Memory B cell (primary cell): ENCODE measurements at regions not wholly inside any gene's neighbourhood (a gene's known extent, or its start where the extent isn't known, plus 50 kb on each side); places are given as distances from the start of the nearest gene placed in this dataset.

Experiments used
- ATAC-seq: fragments of 150-1000 bp; cut with Tn5 transposase; 2 replicates; pipeline ENCODE4 v1.10.0; 2021; ENCODE audit warnings: low read depth, mild to moderate bottlenecking, moderate library complexity
- DNase-seq, 2 donors: peaks; one replicate each; pipeline ENCODE4 v3.0.0; 2022; ENCODE audit warnings: low spot score in 2 of 2
- H3K27ac Mint-ChIP-seq: one replicate; pipeline ENCODE4 v1.8.0; 2022; ENCODE audit warnings: mild to moderate bottlenecking, moderate library complexity, mixed read lengths
- H3K27me3 Mint-ChIP-seq: one replicate; pipeline ENCODE4 v1.8.0; 2022; ENCODE audit warnings: mixed read lengths
- H3K36me3 Mint-ChIP-seq: one replicate; pipeline ENCODE4 v1.8.0; 2022; ENCODE audit warnings: mild to moderate bottlenecking, mixed read lengths
- H3K4me1 Mint-ChIP-seq: one replicate; pipeline ENCODE4 v1.8.0; 2022; ENCODE audit warnings: mixed read lengths
- H3K4me3 Mint-ChIP-seq: one replicate; pipeline ENCODE4 v1.8.0; 2022; ENCODE audit warnings: mild to moderate bottlenecking, moderate library complexity, mixed read lengths
- H3K9me3 Mint-ChIP-seq: one replicate; pipeline ENCODE4 v1.8.0; 2022; ENCODE audit warnings: mixed read lengths

DNA sequence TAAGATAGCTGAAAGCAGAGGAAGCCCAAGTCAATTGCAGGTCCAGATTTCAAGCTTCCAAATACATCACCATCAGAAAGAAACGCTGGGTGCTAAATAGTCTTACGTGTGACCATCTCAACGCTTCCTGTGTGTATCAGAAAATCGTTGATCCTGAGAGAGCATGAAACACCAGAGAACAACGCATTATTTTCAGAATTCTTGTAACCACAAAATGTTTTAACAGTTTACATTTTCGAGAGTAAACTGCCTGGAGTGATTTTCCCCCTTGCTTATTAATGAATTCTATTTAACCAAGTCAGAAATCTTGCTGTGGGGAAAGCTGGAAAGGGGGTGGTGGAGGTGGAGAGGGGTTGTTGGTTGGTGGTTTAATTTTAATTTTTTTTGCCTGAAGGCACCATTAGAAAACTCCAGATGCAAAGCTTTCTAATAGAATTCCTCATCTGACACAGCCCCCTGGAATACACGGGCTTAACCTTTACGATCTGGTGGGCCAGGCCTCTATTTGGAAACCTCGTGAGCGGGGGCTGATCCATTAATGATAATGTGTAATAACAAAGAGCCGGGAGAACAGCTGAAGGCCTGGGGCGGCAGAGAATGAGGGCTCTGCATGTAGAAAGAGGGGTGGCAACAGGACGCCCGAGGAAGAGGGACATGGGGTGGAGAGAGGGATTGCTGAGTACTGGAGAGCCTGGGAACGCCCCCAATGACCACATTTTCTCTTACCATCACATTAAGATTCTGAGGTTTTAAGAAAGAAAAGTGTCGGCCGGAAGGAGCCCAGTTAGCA lies 124.5 kb upstream of the NFIB start:
- DNase-seq (no peak), ATAC-seq (no peak)
- Mint-ChIP-seq H3K4me1 (peaks cover 6% of the 10 kb centered on the region), H3K36me3 (no peaks in the 10 kb centered on the region), H3K4me3 (no peak overlapping the region), H3K27me3 (peaks cover 12% of the 10 kb centered on the region), H3K27ac (no peak overlapping the region), H3K9me3 (no peaks in the 10 kb centered on the region)

DNA sequence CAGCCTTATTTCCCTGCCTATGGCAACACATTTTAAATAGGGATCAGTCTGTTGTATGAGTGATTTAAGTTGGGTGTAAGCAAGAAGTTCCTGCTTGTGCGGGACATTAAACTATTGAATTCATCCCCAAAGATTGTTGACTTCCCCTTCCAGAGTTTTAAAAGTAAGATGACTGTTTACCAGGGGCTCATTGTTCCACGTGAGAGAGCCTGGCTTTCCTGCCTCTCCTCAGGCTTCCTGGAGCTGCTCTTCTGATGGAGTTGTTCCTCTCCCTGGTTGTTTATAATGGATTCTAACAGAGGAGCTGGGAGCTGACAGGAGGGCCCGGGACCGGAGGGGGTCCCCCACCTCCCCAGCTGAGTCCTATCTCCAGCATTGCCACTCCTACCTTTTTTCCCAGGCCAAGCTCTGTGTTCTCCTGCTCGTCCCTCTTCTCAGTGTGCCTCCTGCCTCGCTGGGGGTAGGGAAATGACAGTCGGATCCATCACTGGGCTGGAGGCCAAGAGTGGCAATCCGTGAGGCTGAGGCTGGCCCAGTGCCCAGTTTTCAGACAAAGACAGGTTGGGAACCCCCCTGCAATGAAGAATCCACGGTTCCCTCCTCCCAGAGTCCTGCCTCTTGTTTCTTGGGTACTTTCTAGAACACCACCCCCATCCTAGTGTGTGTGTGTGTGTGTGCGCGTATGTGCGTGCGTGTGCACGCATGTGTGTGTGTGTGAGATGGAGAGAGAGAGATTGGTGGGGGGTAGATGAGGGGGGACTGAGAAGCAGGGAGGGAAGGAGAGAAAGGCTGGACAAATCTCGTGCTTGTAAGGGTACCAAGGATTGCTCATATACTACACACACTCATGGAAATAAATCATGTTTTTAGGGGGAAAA lies 123.7 kb upstream of the NFIB start:
- DNase-seq (no peak), ATAC-seq (no peak)
- Mint-ChIP-seq H3K4me1 (peaks cover 6% of the 10 kb centered on the region), H3K36me3 (no peaks in the 10 kb centered on the region), H3K27me3 (peaks cover 14% of the 10 kb centered on the region), H3K4me3 (no peak overlapping the region), H3K9me3 (no peaks in the 10 kb centered on the region), H3K27ac (no peak overlapping the region)

DNA sequence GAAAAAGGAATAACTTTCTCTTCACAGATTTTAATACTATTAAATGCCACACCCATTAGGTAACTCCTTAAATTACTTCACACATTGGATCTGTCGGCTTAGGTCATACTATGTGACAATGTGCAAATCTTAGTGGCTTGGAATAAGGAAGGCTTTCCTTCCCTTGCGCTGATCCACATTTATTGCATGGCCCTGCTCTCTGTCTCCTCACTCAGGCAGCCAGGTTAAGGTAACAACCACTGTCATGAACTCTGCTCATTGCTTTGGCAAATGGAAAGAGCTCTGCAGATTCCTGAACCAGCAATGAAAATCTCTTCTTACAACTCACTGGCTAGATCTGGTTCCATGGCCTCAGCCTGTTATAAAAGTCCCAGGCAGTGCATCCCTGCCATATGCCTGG lies 121.9 kb upstream of the NFIB start:
- no peaks in the 10 kb centered on the region for H3K9me3 Mint-ChIP-seq
- no peak for ATAC-seq
- no peaks in the 10 kb centered on the region for H3K36me3 Mint-ChIP-seq
- H3K4me1 Mint-ChIP-seq, result peaks cover 6% of the 10 kb centered on the region
- peaks cover 17% of the 10 kb centered on the region for H3K27me3 Mint-ChIP-seq
- no peak overlapping the region for H3K4me3 Mint-ChIP-seq
- no peak overlapping the region for H3K27ac Mint-ChIP-seq
- no peak for DNase-seq

DNA sequence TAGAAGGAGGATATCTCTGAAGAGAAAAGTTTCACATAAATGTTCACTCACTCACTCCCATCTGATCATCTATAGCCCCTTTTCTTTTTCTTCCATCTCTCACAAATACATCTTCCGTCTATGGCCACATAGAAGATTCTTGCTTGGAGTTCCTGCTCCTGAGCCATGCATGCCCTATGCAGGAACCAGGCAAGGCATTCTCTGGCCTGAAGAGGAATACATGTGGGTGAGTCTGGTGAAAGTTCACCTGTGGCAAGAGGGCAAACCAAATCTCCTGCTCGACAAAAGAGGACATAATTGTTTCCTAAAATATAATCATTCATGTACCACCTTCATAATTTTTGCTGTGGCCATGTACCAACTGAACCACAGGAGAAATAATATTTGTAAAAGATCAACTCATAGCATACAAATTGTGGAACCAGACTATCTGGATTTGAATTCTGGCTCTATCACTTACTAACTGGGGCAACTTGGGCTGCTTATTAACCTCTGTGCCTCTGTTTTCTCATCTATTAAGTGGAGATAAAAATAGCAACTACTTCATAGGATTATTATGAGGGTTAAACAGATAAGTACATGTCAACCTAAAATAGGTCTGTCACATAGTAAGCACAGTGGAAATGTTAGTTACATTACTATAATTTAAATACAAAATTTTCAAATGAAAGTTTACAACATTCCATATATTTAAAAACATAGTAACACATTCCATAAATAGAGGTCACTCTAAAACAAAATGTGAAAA lies 121.2 kb upstream of the NFIB start:
- no peak overlapping the region for H3K4me3 Mint-ChIP-seq
- H3K9me3 Mint-ChIP-seq, result no peaks in the 10 kb centered on the region
- DNase-seq, result no peak

DNA sequence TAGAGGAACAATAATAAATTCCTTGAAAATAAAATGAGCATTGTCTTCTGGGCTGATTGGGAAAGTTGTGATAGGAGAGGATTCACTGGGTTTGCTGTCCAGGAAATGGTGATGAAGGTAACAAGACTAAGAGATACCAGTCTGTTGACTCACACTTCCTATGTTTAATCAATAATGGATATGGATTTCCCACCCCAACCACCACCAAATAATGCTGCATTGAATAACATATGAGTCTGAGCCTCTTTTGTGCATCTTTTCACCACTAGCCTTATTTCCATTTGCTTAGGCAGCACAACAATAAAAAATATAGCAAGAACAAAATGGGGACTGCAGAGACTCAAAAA lies 120.2 kb upstream of the NFIB start:
- H3K36me3 Mint-ChIP-seq, result no peaks in the 10 kb centered on the region
- ATAC-seq (no peak), DNase-seq (no peak)
- H3K9me3 Mint-ChIP-seq, result no peaks in the 10 kb centered on the region
- no peak overlapping the region for H3K4me3 Mint-ChIP-seq
- H3K27ac Mint-ChIP-seq, result no peak overlapping the region
- peaks cover 16% of the 10 kb centered on the region for H3K27me3 Mint-ChIP-seq
- peaks cover 6% of the 10 kb centered on the region for H3K4me1 Mint-ChIP-seq

More for the DNA sequence above, 121.2 kb upstream of the NFIB start:
- Mint-ChIP-seq H3K4me1 (peaks cover 6% of the 10 kb centered on the region), H3K27ac (no peak overlapping the region), H3K36me3 (no peaks in the 10 kb centered on the region), H3K27me3 (peaks cover 17% of the 10 kb centered on the region)
- no peak for ATAC-seq

DNA sequence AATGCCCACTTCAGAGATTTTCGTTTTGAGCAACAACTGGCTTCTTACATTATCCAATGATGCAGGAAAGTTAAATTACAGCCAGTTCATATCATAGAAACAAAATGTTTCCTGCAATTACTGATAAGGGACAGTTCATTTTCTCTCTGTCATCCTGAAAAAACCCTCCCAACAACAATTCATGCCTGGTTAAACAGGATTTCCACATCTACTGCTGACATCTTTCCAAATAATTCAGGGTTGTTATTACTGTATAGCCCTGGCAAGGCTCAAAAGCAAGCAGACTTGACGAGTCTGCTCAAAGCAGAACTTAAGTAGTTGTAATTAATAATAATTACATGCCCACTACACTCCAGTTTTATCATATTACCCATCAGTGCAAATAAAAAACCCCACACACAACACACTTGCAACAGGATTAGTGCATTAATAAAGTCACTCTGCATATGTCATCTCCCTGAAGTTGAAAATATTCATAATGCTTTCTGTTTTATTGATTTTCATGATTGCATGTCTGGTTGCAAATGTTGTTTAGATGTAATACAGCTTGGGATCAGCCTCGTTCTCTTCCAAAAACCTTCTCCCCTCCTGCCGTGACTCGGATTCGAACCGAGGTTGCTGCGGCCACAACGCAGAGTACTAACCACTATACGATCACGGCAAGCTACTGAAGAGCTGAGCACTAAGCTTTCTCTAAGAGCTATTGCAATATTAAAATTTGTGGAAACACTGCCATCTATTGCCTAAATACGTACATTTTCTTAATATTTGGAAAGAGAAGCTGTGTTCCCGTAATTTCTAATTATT lies 119.6 kb upstream of the NFIB start:
- Mint-ChIP-seq H3K36me3 (no peaks in the 10 kb centered on the region), H3K4me3 (no peak overlapping the region), H3K27ac (no peak overlapping the region), H3K4me1 (peaks cover 7% of the 10 kb centered on the region), H3K27me3 (peaks cover 20% of the 10 kb centered on the region), H3K9me3 (no peaks in the 10 kb centered on the region)
- DNase-seq (no peak), ATAC-seq (no peak)

DNA sequence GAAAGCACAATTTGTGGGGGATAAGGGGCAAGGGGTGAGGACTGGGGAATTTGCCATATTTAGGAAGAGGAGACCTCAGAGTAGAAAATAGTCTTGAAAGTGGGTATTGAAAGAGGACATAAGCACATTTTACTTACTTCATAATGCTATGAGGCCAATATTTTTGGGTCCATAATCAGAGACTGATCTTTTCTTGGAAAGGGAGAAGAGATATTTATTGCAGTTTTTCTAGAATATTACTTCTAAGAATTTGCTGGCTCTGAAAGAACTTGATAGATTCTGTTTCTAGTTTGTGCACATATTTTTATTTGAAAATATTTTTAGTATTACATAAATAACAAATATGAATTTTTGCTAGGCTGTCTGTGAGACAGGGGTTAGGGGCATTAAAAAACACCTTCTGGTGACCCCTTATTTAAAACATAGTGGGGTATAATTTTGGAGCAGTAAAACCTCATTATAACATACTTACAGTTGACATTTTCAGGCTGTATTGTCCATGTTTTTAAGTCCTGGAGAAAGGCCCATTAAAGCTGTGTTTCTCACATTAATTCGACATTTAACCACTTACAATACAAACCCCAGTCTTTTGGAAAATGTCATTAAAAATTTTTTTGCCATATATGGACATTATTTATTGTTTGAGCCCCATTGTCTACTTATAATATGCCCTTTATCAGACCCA lies 118.9 kb upstream of the NFIB start:
- no peak for DNase-seq
- no peak overlapping the region for H3K27ac Mint-ChIP-seq
- H3K9me3 Mint-ChIP-seq, result no peaks in the 10 kb centered on the region
- H3K4me3 Mint-ChIP-seq, result no peak overlapping the region
- H3K27me3 Mint-ChIP-seq, result peaks cover 20% of the 10 kb centered on the region
- peaks cover 10% of the 10 kb centered on the region for H3K4me1 Mint-ChIP-seq
- H3K36me3 Mint-ChIP-seq, result no peaks in the 10 kb centered on the region
- ATAC-seq, result no peak

DNA sequence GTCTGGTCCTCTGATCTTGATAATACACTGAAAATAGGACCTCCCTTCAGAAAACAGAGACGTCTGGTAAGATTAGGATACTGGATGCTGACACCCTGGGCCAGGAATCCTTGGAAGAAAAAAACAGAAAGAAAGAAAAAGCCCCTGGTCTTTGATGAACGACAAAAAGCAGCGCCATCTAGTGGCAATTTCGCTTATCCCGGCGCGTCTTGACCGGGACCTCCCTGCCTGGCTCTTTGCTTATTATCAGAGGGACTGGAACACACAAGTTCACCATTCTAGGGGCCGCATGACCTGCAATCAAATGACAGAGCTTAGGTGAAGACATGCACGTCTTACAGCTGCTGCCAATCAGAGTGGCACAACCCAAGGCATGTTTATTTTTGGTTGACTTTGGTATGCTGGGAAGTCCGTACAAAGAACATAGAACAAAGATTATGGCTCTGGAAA lies 114.9 kb upstream of the NFIB start:
- H3K36me3 Mint-ChIP-seq, result no peaks in the 10 kb centered on the region

DNA sequence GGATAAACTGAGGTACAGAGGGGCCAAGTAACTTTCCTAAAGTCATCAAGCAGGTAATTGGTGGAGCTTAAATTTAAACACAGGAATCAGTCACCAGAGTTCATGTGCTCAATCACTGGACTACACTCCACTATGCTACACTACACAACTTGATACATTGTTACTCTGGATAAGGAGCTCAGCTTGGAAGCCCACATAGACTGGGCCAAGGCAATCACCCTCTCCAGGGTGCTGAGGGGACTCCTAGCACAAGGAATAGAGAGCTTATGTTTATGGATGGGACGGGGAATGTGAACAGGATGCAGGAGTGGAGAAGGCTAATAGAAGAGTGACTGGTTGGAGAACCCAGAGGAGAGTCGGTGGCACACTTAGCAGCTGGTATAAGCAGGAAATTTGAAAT lies 113.5 kb upstream of the NFIB start:
- peaks cover 4% of the 10 kb centered on the region for H3K4me1 Mint-ChIP-seq
- no peak overlapping the region for H3K27ac Mint-ChIP-seq
- no peaks in the 10 kb centered on the region for H3K9me3 Mint-ChIP-seq
- no peak for ATAC-seq
- no peaks in the 10 kb centered on the region for H3K36me3 Mint-ChIP-seq
- no peak overlapping the region for H3K4me3 Mint-ChIP-seq
- peaks cover 11% of the 10 kb centered on the region for H3K27me3 Mint-ChIP-seq
- DNase-seq, result no peak

More for the DNA sequence above, 114.9 kb upstream of the NFIB start:
- peaks cover 6% of the 10 kb centered on the region for H3K4me1 Mint-ChIP-seq
- ATAC-seq (no peak), DNase-seq (peak in 1 of 2 donors; percentile 18)
- H3K27ac Mint-ChIP-seq, result no peak overlapping the region
- peaks cover 17% of the 10 kb centered on the region for H3K27me3 Mint-ChIP-seq
- H3K9me3 Mint-ChIP-seq, result no peaks in the 10 kb centered on the region
- H3K4me3 Mint-ChIP-seq, result no peak overlapping the region

DNA sequence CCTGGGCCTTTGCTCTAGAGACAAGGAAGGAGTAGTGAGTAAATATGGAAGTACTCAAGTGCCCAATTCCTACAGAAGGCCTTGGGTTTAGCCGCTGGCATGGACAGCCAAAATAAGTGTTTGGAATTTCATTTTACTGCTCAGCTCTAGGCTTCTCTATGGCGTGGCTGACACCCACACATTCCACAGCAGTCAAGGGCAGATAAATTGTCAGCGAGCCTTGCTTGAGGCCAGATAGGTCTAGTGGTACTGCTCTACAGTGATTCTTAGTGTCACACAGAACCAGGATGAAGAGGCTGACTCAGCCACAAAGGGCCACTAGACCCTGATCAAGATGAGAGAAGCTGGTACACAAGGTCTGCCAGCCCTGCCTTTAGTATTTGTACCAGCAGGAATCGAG lies 111.0 kb upstream of the NFIB start:
- peaks cover 4% of the 10 kb centered on the region for H3K4me1 Mint-ChIP-seq
- no peak for ATAC-seq
- no peak overlapping the region for H3K27ac Mint-ChIP-seq
- no peak overlapping the region for H3K4me3 Mint-ChIP-seq
- peaks cover 9% of the 10 kb centered on the region for H3K27me3 Mint-ChIP-seq
- H3K9me3 Mint-ChIP-seq, result no peaks in the 10 kb centered on the region
- DNase-seq, result no peak
- no peaks in the 10 kb centered on the region for H3K36me3 Mint-ChIP-seq

DNA sequence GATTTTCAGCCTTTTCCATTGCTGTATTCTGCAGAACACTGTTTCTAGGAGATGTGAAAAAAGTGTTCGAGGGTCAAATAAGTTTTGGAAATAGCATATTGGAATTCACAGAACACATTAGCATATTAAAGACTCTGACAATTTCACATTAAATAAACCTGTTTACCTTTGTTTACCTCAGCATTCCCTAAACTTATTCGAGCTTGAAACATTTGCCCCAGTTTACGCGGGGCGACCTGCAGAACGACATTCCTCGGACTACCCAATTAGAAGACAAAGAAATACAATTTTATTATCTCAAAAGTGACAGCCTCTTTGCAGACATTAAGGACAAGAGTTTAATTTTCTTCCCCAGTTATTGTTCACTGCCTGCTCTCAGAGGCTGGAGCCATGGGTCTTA lies 110.3 kb upstream of the NFIB start:
- H3K4me3 Mint-ChIP-seq, result no peak overlapping the region
- ATAC-seq, result no peak
- no peak for DNase-seq
- no peak overlapping the region for H3K27ac Mint-ChIP-seq
- H3K36me3 Mint-ChIP-seq, result no peaks in the 10 kb centered on the region
- peaks cover 9% of the 10 kb centered on the region for H3K27me3 Mint-ChIP-seq
- H3K4me1 Mint-ChIP-seq, result peaks cover 4% of the 10 kb centered on the region
- no peaks in the 10 kb centered on the region for H3K9me3 Mint-ChIP-seq

DNA sequence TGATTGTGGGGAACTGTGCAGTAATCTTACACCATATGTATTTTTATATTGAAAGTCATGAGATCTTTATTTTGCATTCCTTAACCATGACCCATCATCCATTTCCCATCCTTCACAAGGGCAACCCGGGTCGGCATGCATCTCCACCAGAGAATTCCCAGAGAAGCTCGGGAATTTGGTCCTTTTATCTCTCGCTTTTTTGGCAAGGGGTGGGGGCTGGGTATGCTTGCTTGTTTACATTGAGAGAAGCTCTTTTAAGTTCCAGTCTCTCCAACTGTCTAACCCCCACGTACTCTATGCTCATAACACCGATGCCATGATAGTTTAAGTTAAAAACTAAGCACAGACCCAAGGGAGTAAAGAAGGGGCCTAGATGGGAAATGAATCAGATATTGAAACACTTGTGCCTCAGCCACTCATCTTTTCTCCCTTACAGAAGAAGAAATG lies 109.9 kb upstream of the NFIB start:
- Mint-ChIP-seq H3K9me3 (no peaks in the 10 kb centered on the region), H3K27ac (no peak overlapping the region), H3K27me3 (peaks cover 6% of the 10 kb centered on the region), H3K4me3 (no peak overlapping the region), H3K4me1 (peaks cover 4% of the 10 kb centered on the region), H3K36me3 (no peaks in the 10 kb centered on the region)
- no peak for DNase-seq
- no peak for ATAC-seq

DNA sequence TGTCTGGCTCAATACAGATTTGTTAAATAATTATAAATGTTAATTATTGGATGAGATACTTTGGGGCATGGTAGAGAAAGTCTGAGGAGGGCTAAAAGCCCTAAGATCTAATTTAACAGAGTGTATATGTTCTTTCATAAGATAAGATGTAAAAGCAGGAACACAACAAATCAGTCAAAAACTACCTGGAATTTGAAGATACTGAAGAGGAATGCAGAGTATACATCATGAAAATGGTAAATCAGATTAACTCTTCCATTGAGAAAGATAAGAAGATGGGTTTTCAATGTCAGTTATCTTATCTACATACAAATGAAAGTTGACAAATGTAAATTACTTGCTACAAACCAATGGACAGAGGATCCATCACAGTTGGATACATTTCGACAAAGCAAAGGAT lies 107.3 kb upstream of the NFIB start:
- no peaks in the 10 kb centered on the region for H3K4me1 Mint-ChIP-seq
- H3K27me3 Mint-ChIP-seq, result no peaks in the 10 kb centered on the region
- H3K36me3 Mint-ChIP-seq, result no peaks in the 10 kb centered on the region
- no peak for DNase-seq
- no peaks in the 10 kb centered on the region for H3K9me3 Mint-ChIP-seq
- H3K4me3 Mint-ChIP-seq, result no peak overlapping the region
- ATAC-seq, result no peak
- no peak overlapping the region for H3K27ac Mint-ChIP-seq
